HG03432 (cell line): ENCODE measurements at regions not wholly inside any gene's neighbourhood (a gene's known extent, or its start where the extent isn't known, plus 50 kb on each side); places are given as distances from the start of the nearest gene placed in this dataset.

Experiments used
- ATAC-seq: cut with Tn5 transposase; IDR thresholded peaks from one replicate; pipeline ENCODE4 v1.9.1; 2021; ENCODE audit warnings: mild to moderate bottlenecking, moderate library complexity; ENCODE audit not compliant: unreplicated experiment

DNA sequence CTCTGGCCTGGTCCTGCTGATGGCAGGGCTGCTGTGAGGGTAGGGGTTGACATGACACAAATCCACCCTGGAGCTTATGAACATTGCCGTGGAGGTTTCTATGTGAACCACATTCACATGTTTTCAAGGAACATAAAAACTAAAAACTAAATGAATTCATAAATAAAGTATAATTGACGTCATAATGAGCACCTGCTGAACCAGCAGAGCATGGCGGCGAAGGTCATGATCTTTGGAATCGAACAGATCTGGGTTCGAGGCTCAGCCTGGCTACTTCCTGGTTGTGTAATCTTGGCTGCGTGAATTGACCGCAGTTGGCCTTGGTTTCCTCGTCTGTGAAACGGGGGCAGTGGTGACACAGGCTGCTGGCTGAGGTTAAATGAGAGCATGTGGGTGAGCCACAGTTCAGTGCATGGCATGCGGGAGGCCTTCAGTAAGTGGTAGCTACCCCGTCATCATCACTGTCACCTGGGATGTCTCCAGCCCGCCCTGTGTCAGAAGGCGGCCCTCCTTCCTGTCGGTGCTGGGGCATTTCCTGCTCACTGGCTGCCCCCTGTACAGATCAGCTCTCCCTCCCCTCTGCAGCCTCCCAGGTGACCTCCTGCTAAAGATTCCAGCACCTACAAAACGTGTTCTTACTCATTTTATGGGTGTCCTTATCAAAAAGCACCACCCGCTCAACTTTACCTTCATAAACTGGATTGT lies 190.3 kb upstream of the SHH start:
- ATAC-seq = no peak

DNA sequence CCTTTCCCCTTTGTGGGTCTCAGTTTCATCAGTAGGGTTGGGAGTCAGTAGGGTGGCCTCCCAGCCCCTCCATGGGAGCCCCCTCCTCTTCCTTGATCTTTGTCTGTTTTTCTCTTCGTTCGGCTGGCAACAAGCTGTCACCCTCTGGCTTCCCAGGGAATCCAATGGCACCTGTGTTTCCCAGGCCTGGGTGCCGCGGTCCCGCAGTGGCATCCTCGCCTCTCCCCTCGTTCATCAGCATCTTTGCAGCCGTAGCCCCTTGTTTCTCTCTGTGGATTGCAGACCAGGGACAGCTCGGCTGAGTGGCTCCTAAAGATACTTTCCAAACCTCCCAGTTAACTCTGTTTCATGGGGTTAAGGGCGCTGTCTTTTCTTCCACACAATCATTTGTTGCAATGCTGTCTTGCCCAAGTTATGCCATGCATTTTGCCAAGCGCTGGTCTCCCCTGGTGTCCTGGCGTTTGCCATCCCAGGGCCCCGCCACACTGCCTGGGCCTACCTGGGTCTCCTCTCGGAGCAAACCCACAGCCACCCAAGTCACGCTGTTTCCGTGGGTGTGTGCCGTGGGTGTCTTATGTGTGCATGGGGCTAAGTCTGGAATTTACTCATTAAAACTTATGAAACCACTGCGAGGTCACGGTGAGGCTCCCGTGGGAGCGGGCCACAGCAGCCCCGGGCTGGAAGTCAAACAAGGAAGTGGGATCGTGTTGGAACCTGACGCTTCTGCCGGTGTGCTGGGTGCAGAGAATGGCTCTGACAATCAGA lies 189.4 kb upstream of the SHH start:
- no peak for ATAC-seq

DNA sequence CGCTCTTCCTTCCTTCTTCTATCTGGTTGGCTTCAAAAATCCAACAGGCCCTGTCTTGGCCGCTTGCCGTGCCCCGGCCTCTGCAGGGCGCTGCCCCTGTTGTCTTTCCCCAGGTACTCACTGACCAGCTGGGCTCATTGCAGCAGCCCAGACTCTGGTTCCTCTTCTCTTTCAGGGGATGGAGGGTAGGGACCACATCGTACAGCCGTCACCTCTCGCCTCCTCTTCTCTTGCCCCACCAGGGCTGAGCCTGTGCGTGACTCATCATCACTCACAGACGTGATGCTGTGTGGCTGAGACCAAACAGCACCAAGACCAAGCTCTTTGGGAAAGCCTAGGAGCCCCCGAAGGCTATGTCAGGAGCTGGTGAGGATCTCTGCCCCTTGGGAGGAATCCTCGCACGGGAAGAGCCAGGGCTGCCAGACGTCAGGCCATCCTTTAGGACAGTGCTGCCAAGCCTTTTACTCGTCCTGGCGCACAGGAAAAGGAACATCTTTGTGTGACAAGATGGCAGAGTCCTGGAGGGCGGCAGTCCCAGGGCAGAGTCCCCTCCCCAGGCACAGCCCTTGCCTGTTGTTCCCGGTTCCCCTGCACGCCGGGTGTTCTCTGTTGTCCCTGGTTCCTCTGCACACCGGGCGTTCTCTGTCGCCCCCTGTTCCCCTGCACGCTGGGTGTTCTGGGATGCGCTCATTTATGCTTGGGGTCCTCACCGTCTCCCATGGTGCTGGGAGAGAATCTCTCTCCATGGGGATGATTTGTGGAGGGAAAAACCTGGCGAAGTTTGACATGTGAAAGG lies 188.5 kb upstream of the SHH start:
- ATAC-seq = no peak

DNA sequence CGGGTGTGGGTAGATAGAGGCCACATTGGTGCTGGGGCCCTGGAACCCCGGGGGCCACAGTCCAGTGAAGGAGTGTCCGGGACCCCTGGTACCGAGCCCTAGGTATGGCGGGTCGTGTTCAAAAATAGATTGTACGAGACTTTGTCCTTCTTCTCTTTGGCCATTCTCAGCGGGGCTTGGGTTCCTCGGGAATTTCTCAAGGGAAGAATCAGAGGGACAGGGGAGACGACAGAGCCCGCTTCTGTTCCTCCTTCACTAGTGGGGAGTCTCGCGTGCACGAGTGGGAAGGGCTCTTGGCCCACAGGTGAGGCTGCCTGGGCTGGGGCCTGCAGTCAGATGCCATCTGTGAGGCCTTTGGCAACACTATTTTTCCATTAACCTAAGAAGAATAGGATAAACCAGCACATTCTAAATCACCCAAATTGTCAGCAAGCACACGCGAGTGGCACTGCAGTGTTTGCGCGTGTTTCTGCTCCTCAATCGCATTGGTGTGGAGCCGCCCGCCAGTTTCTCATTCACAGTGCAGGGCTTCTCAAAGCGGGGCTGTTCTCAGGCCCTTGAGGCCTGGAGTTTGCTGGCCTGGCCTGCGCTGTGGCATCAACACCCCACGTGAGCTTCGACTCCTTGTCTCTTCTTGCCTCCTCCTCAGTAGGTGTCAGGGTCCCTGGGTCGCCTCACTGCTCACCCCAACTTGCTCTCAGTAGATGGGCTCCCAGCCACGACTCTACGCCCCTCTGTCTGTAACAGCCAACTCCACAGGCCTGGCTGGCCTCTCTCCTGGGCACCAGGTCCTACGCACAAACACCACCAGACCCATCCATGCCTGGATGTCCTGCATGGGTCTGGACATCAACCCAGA lies 187.6 kb upstream of the SHH start:
- ATAC-seq = no peak

DNA sequence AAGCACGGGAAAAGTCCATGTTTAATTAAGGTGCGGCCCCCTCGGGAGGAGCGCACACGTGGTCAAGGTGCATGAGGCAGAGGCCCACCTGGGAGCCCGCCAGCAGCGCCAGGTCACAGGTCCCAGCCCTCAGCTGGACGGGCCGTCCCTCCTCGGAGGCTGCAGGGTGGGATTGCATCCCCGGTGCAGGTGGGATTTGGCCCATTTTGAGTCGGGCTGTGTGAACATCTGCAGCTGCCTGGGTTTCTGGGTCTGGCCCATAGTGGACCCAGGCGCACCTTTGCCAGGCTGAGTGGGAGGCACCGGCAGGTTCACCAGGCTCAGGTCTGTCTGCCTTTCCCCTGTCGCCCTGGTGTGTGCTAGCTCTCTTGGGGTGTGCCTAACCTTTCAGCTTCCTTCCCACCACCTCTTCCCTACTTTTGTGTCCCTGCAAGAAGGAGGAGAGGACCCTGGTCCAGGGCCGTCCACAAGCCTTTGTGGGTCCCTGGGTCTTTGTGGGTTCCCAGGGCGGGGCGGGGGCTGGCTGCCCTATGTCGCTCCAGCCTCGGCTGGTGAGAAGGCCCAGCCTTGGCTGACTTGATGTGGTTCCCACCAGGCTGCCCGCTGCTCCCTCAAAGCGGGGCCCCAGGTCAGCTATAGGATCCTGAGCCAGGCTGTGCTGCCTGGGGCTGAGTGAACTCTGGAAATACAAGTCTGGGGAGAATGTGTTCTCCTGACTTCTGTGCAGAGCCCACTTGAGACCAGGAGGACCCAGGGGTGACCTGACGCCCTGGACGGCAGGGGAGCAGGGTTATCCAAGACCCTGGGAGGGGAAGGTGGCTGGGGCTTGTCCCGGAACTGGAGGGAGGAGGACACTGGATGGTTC lies 186.7 kb upstream of the SHH start:
- ATAC-seq = no peak

DNA sequence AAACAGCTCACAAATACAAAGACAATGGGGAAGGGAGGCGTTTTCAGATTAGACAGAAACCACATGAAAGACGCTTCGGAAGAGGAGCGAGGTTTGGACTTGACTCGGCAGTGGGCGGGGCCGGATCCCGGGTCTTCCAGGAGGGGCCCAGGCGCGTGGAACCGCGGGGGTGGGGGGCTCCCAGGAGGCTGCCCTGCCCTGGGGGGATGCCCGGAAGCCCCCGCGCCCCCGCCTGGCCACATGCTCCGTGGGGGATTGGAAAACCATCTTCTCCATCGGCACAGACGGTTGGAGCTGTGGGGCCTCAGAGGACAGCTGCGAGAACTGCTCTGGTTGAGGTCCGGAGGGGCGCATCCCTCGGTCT lies 186.0 kb upstream of the SHH start:
- no peak for ATAC-seq

DNA sequence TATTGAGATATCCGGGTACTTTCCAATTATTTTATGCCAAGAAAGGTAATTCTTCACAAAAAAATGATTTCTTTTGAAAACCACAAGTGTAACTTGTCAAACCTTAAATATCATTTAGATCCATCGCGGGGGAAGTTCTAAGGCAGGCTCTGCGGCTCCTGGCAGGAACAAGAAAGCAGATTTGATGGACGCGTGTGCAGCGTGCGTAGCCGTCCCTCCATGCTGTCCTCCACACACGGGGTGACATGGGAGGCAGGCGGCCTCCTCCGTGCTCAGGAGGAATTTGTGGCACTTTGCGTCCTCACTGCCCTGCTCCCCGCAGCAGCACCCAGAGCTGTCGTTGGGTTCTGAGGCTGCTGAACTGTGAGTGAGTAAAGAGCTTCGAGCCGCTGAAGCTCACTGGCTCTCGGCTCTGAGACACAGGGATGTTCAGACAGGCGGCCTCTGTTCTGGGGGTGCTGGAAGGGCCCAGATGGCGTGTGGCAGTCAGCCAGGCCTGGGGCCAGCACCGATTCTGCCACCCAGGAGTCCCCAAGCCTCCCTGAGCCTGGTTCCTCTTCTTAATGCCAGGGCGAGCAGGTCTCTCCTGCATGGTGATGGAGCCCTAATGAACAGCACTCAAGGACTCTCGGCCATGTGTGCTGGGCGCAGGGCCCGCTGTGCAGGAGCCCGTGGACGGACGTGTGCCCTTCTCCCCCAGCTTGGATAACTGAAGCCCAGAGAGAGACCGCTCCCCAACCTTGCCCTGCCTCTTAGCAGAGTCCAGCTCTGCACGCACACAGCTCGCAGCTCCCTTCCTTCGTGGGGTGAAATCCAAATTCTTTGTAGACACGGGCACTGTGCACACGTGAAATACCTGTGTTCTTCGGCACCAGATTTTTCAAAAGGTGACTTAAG lies 185.4 kb upstream of the SHH start:
- no peak for ATAC-seq

DNA sequence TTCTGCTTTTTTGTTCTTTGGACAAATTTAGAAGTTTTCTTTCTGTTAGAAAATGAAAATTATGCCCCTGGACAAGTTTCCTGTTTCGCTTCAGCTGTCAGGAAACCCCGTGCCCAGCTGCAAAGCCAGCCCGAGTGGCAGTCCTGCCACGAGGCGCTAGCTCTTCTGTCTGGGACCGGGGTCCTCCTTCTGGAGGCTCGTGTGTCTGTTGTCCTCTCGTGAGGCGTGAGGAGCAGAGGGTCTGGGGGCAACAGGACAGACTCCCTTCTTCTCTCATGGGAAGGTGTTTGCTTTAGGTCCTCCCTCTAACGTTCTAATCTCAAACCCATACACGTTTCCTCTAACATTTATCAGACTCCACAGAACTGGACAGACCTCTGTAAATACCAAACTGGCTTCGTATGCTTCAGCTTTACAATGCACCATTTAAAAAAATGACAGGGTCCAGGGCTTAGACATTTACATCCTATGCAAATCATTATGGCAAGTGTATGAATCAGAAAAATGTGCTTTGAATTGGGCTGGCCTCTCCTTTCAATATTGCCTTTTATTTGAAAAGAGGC lies 184.5 kb upstream of the SHH start:
- no peak for ATAC-seq

DNA sequence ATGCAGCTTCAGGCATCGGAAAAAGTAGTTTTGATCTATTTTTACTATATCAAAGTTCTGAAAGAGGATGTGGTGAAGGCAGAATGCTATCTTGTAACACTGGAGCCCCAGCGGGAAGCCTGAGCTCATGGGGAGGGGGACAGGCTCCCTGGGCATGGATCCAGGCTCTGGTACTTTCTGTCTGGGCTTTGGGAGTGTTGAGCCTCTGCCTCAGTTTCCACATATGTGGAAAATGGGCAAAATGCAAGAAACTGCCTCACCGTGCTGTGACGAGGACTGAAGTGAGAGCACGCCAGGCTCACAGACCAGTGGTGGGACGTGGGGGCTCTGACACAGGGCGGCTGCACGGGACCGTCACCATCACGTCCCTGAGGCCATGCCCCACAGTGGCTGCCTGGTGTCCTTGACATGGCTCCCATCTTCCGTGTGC lies 182.9 kb upstream of the SHH start:
- ATAC-seq = peak; percentile 56

DNA sequence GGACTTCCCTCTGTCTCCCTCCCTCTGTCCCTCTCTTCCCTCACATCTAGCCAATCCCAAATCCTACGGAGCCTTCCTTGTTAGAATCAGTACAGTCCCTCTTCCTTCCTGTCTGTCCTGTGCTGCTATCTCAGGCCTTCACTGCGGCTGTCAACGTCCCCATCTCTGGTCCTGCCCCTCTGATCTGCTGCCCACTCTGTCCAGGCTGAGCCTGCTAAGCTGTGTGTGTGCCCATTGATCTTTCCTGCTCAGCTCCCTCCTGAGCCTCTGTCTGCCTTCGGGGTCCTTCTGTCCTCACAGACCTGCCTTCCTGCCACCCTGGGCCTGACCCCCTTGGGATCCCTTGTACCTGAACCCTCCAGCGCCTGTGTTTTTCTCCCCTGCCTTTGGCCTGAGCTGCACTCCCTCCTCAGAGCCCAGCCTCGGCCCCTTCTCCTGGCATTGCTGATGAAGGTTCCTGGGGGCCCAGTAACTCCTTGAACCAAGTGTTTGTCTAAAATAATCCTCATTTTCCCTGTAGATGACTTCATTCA lies 182.1 kb upstream of the SHH start:
- no peak for ATAC-seq

DNA sequence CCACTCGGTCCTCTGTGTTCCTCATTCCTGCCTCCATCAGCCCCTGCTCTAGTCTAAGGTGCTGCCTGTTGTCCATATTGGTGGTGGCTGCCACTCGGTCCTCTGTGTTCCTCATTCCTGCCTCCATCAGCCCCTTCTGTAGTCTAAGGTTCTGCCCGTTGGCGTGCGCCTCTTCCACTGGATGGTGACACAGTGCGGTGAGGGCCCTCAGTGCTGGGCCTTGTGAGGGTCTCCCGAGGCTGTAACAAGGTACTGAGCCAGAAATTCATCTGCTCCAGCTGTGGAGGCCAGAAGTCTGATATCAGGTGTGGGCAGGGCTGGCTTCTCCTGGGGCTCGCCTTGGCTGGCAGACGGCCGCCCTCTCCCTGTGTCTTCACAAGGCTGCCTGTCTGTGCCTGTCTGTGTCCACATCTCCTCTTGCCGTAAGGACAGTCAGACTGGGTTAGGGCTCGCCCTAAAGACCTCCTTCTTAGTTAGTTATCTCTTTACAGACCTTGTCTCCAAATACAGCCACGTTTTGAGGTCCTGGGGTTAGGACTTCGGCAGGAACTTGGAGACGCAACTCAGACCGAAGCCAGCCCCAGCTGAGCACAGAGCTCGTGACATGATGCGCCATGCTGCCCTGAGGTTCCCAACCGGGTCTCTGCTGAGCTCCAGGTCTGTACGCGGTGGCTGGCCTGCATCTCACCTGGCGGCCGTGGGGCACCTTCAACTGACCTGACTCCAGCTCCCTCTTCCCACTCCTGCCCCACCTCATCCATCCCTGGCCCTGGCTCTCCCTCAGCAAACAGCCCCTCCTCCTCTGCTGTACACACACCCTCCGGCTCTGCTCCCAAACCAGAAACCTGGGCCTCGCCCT lies 181.4 kb upstream of the SHH start:
- ATAC-seq = no peak

DNA sequence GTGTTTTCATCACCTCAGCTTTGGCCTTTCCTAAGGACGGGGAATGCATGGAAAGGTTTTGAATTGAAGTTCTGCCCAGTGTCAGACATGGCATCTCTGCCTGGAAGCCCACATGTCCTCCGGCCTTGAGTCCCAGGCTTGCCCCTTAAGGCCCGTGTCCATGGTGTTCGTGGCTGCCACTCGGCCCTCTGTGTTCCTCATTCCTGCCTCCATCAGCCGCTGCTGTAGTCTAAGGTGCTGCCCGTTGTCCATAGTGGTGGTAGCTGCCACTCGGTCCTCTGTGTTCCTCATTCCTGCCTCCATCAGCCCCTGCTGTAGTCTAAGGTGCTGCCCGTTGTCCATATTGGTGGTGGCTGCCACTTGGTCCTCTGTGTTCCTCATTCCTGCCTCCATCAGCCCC lies 180.7 kb upstream of the SHH start:
- ATAC-seq = no peak

DNA sequence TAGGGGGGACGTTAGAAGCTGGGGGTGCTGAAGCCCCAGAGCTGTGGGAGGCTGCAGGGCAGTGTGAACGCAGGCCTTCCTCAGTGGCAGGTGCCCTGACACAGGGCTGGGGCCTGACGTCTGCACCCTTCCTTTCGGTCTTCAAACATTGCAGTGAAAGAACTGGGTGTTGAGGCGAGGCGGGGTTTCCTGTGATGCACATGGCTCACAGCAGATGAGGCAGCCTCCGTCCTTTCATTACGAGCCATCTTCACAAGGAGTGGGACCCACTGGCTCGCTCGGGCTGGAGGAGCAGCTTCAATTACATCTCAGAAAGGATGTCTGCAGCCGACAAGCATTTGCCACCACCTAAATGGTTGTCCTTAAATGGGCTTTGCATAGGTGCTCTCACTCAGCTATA lies 180.3 kb upstream of the SHH start:
- ATAC-seq = no peak

DNA sequence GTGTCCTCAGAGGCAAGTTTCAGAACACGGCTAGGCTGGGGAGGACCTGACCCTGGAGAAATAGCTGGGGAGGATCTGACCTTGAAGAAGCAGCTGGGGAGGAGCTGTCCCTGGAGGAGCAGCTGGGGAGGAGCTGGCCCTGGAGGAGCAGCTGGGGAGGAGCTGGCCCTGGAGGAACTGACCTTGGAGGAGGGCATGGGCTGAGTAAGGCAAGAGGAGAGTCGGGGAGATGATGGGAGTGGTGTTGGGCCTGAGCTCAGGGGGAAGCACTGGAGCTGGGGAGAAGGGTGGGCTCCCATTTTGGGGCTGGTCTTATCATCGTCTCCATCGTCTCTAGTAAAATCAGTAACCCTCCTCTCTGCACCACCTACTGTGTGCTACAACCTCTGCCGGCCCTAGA lies 179.8 kb upstream of the SHH start:
- no peak for ATAC-seq

DNA sequence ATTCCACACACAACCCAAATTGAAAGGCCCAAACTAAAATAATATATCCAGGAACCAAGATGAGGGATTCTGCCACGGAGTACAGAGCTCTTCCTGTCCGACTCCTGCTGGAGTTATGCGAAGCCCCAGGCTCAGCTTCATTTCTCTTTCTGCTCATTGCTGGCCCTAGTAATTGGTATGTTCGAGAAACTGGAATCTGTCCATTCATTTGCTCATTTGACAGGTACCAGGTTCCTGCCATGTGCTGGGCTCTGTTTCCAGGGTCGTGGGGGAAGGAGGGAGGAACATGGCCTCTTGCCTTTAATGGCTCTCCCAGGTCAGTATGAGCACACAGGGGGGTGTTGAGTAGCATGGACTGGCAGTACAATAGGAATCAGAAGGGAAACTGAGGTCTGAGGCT lies 179.2 kb upstream of the SHH start:
- no peak for ATAC-seq

DNA sequence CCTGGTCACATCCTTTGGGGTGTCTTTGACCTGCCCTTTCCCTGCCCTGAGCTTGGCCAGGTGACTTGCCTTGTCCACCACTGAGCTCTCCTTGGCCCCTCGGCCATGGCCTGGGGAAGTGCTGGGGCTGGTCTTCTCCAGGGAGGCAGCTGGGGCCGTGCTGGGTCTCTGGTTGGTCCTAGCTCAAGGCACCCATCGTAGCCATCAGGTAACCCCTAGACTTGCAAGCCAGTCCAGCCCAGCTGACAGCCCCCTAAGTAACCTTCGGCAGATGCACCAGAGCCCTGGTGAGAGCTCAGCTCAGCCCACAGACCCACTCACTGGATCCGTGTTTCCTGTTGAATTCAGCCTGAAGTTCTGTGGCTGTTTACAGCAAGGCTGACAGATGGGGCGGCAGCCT lies 176.2 kb upstream of the SHH start:
- ATAC-seq = no peak

DNA sequence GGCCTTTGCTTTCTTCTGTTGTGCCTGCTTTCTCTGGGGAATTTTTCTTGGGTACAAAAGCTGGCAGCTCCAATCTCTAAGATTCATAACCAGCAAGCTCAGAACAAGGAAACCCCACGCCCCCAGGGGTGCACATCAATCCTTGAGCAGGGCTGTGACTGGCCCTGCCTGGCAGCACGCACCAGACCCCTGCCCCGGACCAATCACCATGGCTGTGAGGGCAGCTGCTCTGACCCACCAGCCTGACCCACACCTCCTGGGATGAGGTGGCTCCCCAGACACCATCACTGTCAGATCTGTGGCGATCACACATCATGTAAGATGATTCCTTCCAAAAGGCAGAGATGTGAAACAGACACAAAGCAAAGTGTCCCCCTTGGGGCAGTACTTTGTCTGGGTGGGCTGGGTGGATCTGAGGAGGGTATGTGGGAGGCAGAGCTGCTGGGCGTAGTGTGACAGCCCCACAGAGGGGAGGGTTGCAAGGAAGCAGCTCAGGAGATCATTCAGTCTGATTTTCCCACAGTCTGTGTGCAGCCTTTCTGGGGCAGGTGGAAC lies 175.5 kb upstream of the SHH start:
- no peak for ATAC-seq
